ENCODE measurements at regions not wholly inside any gene's neighbourhood (a gene's known extent, or its start where the extent isn't known, plus 50 kb on each side); places are given as distances from the start of the nearest gene placed in this dataset.

DNA sequence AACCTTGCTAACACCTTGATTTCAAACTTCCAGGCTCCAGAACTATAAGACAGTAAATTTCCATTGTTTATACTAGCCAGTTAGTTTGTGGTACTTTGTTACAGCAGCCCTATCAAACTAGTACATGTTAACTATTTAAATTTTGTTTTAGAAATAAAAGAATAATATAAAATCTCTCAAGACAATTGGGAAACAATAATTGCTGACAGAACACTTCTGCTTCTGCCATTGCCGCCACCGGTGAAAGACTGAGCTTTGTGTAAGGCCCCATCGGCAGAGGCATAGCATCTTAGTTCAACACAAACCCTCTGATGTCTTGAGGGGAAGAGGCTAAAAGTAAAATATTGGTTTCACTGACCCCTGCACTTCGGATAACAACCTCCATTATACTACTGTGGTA, 1607.1 kb upstream of the SEL1L start:
- FAIRE-seq (no peak), DNase-seq (ENCODE audit: insufficient read length, low spot score) (no peak)
- TF ChIP-seq CTCF (IDR thresholded peaks at IDR 0.05; ENCODE audit: insufficient read depth, missing control alignments): no peak

DNA sequence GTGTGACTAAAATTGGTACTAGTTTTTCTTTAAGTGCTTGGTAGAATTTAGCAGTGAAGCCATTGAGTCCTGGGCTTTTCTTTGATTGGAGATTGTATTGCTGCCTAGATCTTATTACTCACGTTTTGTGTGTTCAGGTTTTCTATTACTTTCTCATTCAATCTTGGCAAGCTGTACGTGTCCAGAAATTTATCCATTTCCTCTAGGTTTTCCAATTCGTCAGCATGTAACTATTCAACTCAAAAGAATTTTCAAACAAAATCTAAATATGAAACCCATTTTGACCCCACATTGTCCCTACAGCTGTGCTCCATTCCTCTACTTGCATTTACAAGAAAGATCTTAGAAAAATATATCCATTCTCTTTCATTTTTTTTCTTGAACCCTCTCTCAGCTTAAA, 1613.4 kb upstream of the SEL1L start:
- DNase-seq (ENCODE audit: insufficient read length, low spot score): no peak
- FAIRE-seq: no peak
- no peak for TF ChIP-seq CTCF (IDR thresholded peaks at IDR 0.05; ENCODE audit: insufficient read depth, missing control alignments)

DNA sequence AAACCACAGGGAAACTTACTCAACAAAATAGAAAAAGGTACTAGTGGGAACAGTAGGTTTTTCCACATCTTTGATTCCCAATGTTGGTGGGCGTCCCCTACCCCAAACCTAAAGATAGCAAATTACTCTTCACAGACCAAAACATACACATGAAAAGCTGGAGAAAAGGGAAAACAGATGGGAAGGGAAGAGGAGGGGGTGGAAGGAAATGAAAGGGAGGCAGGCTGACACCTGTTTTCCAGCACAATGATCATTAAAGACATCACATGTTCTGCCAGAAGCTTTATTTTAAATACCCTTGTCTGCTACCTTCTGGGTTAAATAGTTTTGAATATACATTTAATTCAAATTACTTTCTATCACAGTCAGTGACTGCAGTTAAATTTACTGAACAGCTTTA, 1617.9 kb upstream of the SEL1L start:
- no peak for FAIRE-seq
- no peak for TF ChIP-seq CTCF (IDR thresholded peaks at IDR 0.05; ENCODE audit: insufficient read depth, missing control alignments)
- DNase-seq (ENCODE audit: insufficient read length, low spot score): no peak

DNA sequence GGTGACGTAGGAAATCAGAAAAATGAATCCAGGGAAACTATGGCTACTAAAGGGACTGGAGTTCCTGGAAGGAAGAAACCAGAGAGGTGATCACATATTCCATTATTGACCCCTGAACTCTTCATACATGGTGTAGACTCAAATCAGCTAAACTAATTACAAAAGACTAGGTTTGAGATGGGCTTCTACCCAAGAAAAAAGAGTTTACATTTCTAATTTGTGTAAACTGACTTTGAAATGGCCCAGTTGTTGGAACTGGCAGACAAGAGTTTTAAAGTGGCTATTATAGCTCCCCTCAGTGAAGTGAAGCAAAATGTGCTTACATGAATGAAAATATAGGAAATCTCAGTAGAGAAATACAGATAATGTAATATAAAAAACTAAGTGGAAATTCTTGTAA, 1619.4 kb upstream of the SEL1L start:
- TF ChIP-seq CTCF (IDR thresholded peaks at IDR 0.05; ENCODE audit: insufficient read depth, missing control alignments): no peak

GRCh38 chr14:83162361-83162929, 1628.8 kb upstream of the SEL1L start:
- FAIRE-seq: no peak
- TF ChIP-seq CTCF (IDR thresholded peaks at IDR 0.05; ENCODE audit: insufficient read depth, missing control alignments): no peak
- DNase-seq (ENCODE audit: insufficient read length, low spot score): no peak

More for the DNA sequence above, 1619.4 kb upstream of the SEL1L start:
- DNase-seq (ENCODE audit: insufficient read length, low spot score) (no peak), FAIRE-seq (no peak)

DNA sequence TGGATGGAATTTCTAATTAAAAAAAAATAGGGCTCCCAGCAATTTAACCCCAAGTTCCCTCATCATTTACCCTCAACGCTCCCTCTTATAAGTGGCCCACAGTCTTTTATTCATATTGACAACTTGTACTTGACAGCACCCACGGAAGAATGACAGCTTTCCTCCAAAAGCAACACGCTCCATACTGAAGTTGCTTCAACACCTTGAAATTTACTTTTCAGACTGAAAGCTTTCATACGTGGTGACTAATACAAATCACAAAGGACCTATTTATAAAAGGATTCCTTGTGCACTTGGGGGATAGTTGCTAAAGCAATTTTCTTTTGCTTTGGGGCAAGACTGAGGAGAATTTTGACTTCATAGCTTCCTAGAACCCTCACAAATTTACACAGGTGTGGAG, 1629.4 kb upstream of the SEL1L start:
- no peak for DNase-seq (ENCODE audit: insufficient read length, low spot score)
- no peak for TF ChIP-seq CTCF (IDR thresholded peaks at IDR 0.05; ENCODE audit: insufficient read depth, missing control alignments)
- FAIRE-seq: no peak

- no peak for DNase-seq (ENCODE audit: insufficient read length, low spot score)
- no peak for FAIRE-seq
- no peak for TF ChIP-seq CTCF (IDR thresholded peaks at IDR 0.05; ENCODE audit: insufficient read depth, missing control alignments)
Observed at GRCh38 chr14:83164016-83164415, 1630.4 kb upstream of the SEL1L start.
